Neural cell (in vitro differentiated cells): ENCODE measurements at regions not wholly inside any gene's neighbourhood (a gene's known extent, or its start where the extent isn't known, plus 50 kb on each side); places are given as distances from the start of the nearest gene placed in this dataset.

Experiments used
- H2AFZ ChIP-seq: fragments of 200-600, 300-800 bp; sonication (generic), shearing (Covaris generic); 2 replicates; pipeline ENCODE4 v1.6.0; 2014; ENCODE audit warnings: low read depth, mild to moderate bottlenecking, antibody characterized with exemption, low read length, moderate library complexity
- H3F3A ChIP-seq: fragments of 200-600 bp; shearing (Covaris generic); 2 replicates; pipeline ENCODE4 v1.6.1; 2016; ENCODE audit warnings: mild to moderate bottlenecking, moderate library complexity, mixed read lengths, antibody characterized with exemption, low read length; ENCODE audit not compliant: insufficient read depth, poor library complexity, severe bottlenecking
- H3K27ac ChIP-seq: fragments of 200-600, 300-800 bp; sonication (generic), shearing (Covaris generic); 2 replicates; pipeline ENCODE4 v1.5.1; 2014; ENCODE audit warnings: mild to moderate bottlenecking, low read length, moderate library complexity
- H3K27me3 ChIP-seq: fragments of 300-800, 200-600 bp; sonication (generic), shearing (Covaris generic); 2 replicates; pipeline ENCODE4 v1.6.0; 2014; ENCODE audit warnings: mild to moderate bottlenecking, low read depth, low read length, moderate library complexity; ENCODE audit not compliant: insufficient read depth
- H3K36me3 ChIP-seq: fragments of 300-800, 200-600 bp; sonication (generic), shearing (Covaris generic); 2 replicates; pipeline ENCODE4 v1.5.1; 2014; ENCODE audit warnings: mild to moderate bottlenecking, antibody characterized with exemption, low read length, moderate library complexity; ENCODE audit not compliant: insufficient read depth
- H3K4me2 ChIP-seq: fragments of 300-800, 200-600 bp; sonication (generic), shearing (Covaris generic); 2 replicates; pipeline ENCODE4 v1.6.0; 2014; ENCODE audit warnings: mild to moderate bottlenecking, low read length
- H3K4me3 ChIP-seq: fragments of 300-800, 200-600 bp; sonication (generic), shearing (Covaris generic); 2 replicates; pipeline ENCODE4 v1.5.1; 2014; ENCODE audit warnings: mild to moderate bottlenecking, low read length, moderate library complexity
- H3K79me2 ChIP-seq: fragments of 200-600 bp; shearing (Covaris generic); replicated peaks from 2 replicates; pipeline ENCODE4 v1.6.0; 2014; ENCODE audit warnings: mild to moderate bottlenecking, low read length, moderate library complexity; ENCODE audit not compliant: insufficient read depth
- H3K9ac ChIP-seq: fragments of 300-800, 200-600 bp; sonication (generic), shearing (Covaris generic); 2 replicates; pipeline ENCODE4 v1.6.1; 2016; ENCODE audit warnings: mild to moderate bottlenecking, low read length, mixed read lengths
- H3K9me2 ChIP-seq: fragments of 200-600 bp; shearing (Covaris generic); 2 replicates; pipeline ENCODE4 v1.6.1; 2016; ENCODE audit warnings: mild to moderate bottlenecking, low read length, mixed read lengths; ENCODE audit not compliant: insufficient read depth
- H3K9me3 ChIP-seq: fragments of 200-600, 300-800 bp; sonication (generic), shearing (Covaris generic); 2 replicates; pipeline ENCODE4 v1.6.1; 2016; ENCODE audit warnings: mild to moderate bottlenecking, mixed run types, low read length, moderate library complexity, mixed read lengths
- H4K20me1 ChIP-seq: fragments of 200-600 bp; shearing (Covaris generic); 2 replicates; pipeline ENCODE4 v1.6.1; 2016; ENCODE audit warnings: mild to moderate bottlenecking, mixed run types; ENCODE audit not compliant: insufficient read depth
- CTCF ChIP-seq: fragments of 450-650 bp; IDR thresholded peaks from 2 replicates; pipeline ENCODE4 v1.5.1; 2014; ENCODE audit warnings: antibody characterized with exemption, mild to moderate bottlenecking, moderate library complexity; ENCODE audit not compliant: poor library complexity, severe bottlenecking
- EP300 ChIP-seq: fragments of 450-650 bp; conservative IDR thresholded peaks from 2 replicates; pipeline ENCODE4 v1.6.1; 2014; ENCODE audit warnings: antibody characterized with exemption, mild to moderate bottlenecking, moderate library complexity; ENCODE audit not compliant: poor library complexity, severe bottlenecking
- EZH2 ChIP-seq: fragments of 200-600, 300-800 bp; shearing (Covaris generic), sonication (generic); IDR thresholded peaks from 2 replicates; pipeline ENCODE4 v1.6.1; 2014; ENCODE audit warnings: antibody characterized with exemption, low read length, borderline replicate concordance, mild to moderate bottlenecking; ENCODE audit not compliant: insufficient read depth, poor library complexity, severe bottlenecking
- MXI1 ChIP-seq: fragments of 450-650 bp; conservative IDR thresholded peaks from 2 replicates; pipeline ENCODE4 v1.6.1; 2014; ENCODE audit warnings: antibody characterized with exemption, mild to moderate bottlenecking; ENCODE audit not compliant: poor library complexity, severe bottlenecking
- POLR2AphosphoS5 ChIP-seq: IDR thresholded peaks from 2 replicates; pipeline ENCODE4 v1.6.1; 2012
- RAD21 ChIP-seq: fragments of 450-650 bp; conservative IDR thresholded peaks from 2 replicates; pipeline ENCODE4 v1.6.1; 2014; ENCODE audit warnings: antibody characterized with exemption, mild to moderate bottlenecking, moderate library complexity
- REST ChIP-seq: IDR thresholded peaks from 2 replicates; pipeline ENCODE4 v1.6.1; 2012; ENCODE audit warnings: borderline replicate concordance
- SMC3 ChIP-seq: fragments of 450-650 bp; conservative IDR thresholded peaks from 2 replicates; pipeline ENCODE4 v1.6.1; 2014; ENCODE audit warnings: antibody characterized with exemption, mild to moderate bottlenecking, moderate library complexity; ENCODE audit not compliant: poor library complexity
- TAF1 ChIP-seq: IDR thresholded peaks from 2 replicates; pipeline ENCODE4 v1.6.1; 2012; ENCODE audit warnings: low read depth

DNA sequence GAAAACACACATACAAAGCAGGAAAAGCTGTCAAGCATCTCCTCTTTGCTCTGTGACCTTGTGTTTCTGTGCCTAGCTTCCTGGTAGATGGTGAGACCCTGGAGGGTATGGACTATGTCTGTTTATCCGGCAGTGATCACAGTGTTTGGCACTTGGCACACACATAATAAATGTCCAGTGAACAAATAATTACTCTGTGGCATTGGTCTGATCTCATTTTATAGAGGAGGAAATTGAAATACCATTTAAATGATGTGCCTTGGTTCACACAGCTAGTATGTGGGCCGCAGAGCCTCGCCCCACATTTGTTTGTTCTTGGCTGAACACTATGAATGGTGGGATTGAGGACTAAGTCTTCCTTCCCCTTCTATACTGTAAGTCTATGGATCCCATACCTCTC, 104.7 kb upstream of the SPON1 start:
- H4K20me1 ChIP-seq = no peaks in the 10 kb centered on the region
- H3K4me3 ChIP-seq = no peak overlapping the region
- no peaks in the 10 kb centered on the region for H3K9me3 ChIP-seq
- no peaks in the 10 kb centered on the region for H3K9me2 ChIP-seq
- TF ChIP-seq EZH2 = no peak
- no peak for TF ChIP-seq TAF1
- no peak for TF ChIP-seq REST
- TF ChIP-seq POLR2AphosphoS5 = no peak
- no peak for TF ChIP-seq MXI1
- no peak for TF ChIP-seq EP300
- no peak for TF ChIP-seq CTCF
- TF ChIP-seq SMC3 = no peak
- no peak for TF ChIP-seq RAD21
- no peaks in the 10 kb centered on the region for H3K36me3 ChIP-seq
- no peaks in the 10 kb centered on the region for H3F3A ChIP-seq
- H3K4me2 ChIP-seq = no peak overlapping the region
- peak overlapping the region; percentile 57 for H3K9ac ChIP-seq
- no peaks in the 10 kb centered on the region for H3K79me2 ChIP-seq
- H3K27me3 ChIP-seq = no peaks in the 10 kb centered on the region
- H2AFZ ChIP-seq = no peak overlapping the region
- peak overlapping the region; percentile 91 for H3K27ac ChIP-seq

DNA sequence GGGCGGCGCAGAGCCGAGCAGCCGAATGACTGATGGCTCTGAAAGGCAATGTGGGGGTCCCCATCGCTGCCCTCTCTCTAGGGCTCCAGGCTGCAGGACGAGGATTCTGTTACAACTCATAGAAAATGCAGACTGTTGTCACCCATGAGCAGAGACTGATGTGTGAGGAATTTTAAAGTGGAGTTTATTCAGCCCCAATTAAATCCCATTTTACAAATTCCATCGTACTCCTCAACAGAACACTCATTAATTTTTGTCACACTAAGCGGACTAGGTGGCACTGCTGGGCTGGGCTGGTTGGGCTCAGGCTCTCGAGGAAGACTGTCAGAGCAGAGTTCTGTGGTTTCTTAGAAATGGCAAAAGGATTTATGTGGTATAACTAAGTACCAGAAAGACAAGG, 102.6 kb upstream of the SPON1 start:
- H3K27ac ChIP-seq = no peak overlapping the region
- H3K79me2 ChIP-seq = no peaks in the 10 kb centered on the region
- no peak overlapping the region for H3K9ac ChIP-seq
- H3K36me3 ChIP-seq = no peaks in the 10 kb centered on the region
- H3K9me3 ChIP-seq = no peaks in the 10 kb centered on the region
- no peaks in the 10 kb centered on the region for H3F3A ChIP-seq
- H2AFZ ChIP-seq = no peak overlapping the region
- no peaks in the 10 kb centered on the region for H3K27me3 ChIP-seq
- H3K9me2 ChIP-seq = no peaks in the 10 kb centered on the region
- H3K4me3 ChIP-seq = no peak overlapping the region
- TF ChIP-seq TAF1 (no peak), EP300 (no peak), RAD21 (no peak), CTCF (no peak), REST (no peak), MXI1 (no peak), SMC3 (no peak), EZH2 (no peak), POLR2AphosphoS5 (no peak)
- H3K4me2 ChIP-seq = no peak overlapping the region
- no peaks in the 10 kb centered on the region for H4K20me1 ChIP-seq
